Liver (tissue), 3 donors: ENCODE measurements at regions not wholly inside any gene's neighbourhood (a gene's known extent, or its start where the extent isn't known, plus 50 kb on each side); places are given as distances from the start of the nearest gene placed in this dataset.

Source experiments
- CTCF ChIP-seq: fragments of 150-350 bp; IDR thresholded peaks from 2 replicates; pipeline ENCODE4 v1.5.1; 2017; ENCODE audit warnings: improper control_type of control experiment, low read depth, low read length; ENCODE audit not compliant: missing input control
- GABPA ChIP-seq, 2 donors: IDR thresholded peaks in 1 of 2; conservative IDR thresholded peaks in 1 of 2; 2 replicates each; pipeline ENCODE4 v1.6.1; 2016; ENCODE audit warnings: antibody characterized with exemption in 2 of 2, mild to moderate bottlenecking in 1 of 2, moderate library complexity in 1 of 2
- MAX ChIP-seq: IDR thresholded peaks from 2 replicates; pipeline ENCODE4 v1.6.1; 2016; ENCODE audit warnings: antibody characterized with exemption
- donor health status: healthy.
- donor health status: healthy.

DNA sequence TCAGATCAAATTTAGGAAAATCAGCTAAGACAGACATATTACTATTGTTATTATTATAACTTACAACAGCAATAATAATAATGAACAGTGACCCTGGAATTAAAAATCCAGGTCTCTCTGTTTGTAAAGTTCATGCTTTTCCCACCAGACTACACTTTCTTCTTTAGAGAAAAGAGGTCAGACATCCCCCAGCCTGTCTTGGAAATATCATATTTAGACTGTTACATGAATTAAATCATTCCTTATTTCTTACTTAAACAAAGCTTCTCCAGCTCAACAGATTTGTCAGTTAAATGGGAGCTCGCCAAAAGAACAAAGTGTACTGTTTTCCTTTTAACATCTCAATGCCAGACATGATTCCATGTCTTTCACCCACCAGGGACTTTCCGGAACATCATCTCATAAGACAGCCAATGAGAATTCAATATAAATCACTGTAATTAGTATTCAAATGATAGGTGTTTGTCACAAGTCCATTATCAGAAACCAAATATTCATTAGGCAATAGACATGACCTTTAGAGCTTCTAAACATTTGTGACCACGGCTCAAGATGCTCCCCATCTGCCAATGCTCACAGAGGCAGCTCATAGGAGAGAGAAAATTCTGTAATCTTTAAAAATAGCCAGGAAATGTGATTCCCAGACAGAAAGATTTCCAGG, 351.9 kb downstream of the ENC1 start:
- TF ChIP-seq GABPA (IDR thresholded peaks at IDR 0.05 in 1 of 2, conservative IDR thresholded peaks at IDR 0.05 in 1 of 2) (no peak), MAX (no peak), CTCF (no peak)
